Neural progenitor cell (in vitro differentiated cells): ENCODE measurements at regions not wholly inside any gene's neighbourhood (a gene's known extent, or its start where the extent isn't known, plus 50 kb on each side); places are given as distances from the start of the nearest gene placed in this dataset.

ENCODE experiments used
- CTCF ChIP-seq: fragments of 200-600 bp; sonication (generic); IDR thresholded peaks from 2 replicates; pipeline ENCODE4 v1.5.1; 2017; ENCODE audit warnings: antibody characterized with exemption, mild to moderate bottlenecking
- EZH2 ChIP-seq: fragments of 200-600 bp; sonication (generic); IDR thresholded peaks from 2 replicates; pipeline ENCODE4 v1.6.1; 2017; ENCODE audit warnings: antibody characterized with exemption, mild to moderate bottlenecking, moderate library complexity
- EZH2phosphoT487 ChIP-seq: fragments of 200-600 bp; sonication (generic); IDR thresholded peaks from 2 replicates; pipeline ENCODE4 v1.6.1; 2017; ENCODE audit warnings: antibody characterized with exemption

DNA sequence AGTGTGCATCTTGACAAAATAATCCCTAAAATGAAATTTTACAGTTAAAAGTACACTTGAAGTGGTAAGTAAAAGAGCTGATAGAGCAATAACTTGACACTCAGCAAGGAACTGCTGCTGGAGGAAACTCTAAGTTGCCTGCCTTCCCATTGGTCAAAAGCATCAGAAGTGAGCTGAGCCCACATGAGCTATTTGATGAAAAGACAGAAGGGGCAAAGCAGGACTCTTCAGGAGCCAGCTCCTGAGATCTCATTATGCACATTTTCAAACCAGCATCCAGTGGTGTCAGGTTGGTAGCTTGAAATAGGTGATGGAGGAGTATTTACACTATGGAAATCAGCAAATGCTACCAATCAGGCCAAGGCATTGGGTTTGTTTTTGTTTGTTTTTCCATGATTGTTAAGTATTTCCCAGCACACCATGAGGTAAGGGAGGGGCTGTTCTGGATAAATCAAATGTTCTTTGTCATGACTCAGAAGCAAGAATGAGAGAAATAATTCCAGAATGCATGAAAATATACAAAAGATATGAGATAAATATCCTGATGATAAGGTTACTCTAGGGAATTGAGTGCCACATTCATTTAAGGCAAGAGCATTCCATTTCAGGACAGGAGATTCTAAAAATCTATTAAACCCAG, 316.6 kb downstream of the SNX13 start:
- TF ChIP-seq CTCF = no peak
- no peak for TF ChIP-seq EZH2
- no peak for TF ChIP-seq EZH2phosphoT487
